ENCODE measurements at regions not wholly inside any gene's neighbourhood (a gene's known extent, or its start where the extent isn't known, plus 50 kb on each side); places are given as distances from the start of the nearest gene placed in this dataset.

DNA sequence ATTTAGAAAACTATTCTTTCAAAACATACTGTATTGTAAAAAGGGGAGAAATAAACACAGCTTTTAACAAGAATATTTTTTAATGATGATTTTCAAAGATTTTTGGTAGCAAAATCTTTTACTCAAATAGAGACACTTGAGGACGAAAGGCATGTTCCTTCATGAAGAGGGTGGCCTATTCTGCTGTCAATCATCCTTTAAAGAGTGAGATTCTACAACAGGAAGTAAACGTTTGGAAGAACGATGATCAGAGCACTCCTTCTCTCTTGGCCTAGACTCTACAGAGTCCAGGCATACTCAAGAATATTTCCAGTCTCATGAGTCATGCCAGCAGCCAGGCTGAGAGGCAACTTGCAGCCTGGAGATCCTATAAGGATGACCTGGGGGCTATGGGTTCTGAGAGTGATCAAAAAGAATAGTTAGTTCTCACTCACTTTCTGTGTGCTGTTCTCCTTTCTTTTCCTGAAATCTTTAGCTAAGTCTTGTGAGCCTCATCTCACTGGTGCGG is 62.4 kb upstream of the TCF4 start:
- no peak for DNase-seq (ENCODE audit: low read depth)

DNA sequence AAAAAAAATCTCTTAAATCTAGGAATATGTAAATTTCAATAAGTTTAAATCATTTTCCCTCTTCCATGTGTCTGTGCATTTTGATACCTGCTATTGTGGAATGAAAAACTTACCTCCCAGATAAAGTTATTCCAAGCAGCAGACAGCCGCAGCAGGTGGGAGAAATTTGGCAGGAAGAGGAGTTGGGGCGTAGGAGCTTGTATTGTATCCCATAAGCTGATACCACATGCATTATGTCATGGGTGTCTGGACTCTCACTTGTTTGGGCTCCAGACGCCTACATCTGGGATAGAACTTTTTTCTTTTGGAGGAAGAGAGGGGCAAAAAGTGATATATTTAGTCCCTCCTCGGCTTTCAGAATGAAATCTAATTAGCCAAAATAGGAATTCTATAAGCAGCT is 59.3 kb upstream of the TCF4 start:
- DNase-seq (ENCODE audit: low read depth), result no peak

DNA sequence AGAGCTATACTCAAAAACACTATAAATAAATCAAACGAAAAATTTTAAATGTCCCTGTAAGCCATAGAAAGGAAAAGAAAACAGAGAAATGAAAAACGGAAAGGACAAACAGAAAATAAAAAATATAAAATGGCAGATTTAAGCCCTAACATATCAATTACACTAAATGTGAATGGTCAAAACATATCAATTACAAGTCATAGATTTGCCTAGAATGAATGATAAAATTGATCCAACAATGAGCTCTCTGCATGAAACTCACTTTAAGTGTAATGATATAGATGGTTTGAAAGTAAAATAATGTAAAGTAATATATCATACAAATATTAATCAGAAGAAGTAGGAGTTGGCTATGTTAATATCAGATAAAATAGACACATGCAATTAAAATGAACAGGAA is 54.2 kb upstream of the TCF4 start:
- DNase-seq (ENCODE audit: low read depth), result no peak

DNA sequence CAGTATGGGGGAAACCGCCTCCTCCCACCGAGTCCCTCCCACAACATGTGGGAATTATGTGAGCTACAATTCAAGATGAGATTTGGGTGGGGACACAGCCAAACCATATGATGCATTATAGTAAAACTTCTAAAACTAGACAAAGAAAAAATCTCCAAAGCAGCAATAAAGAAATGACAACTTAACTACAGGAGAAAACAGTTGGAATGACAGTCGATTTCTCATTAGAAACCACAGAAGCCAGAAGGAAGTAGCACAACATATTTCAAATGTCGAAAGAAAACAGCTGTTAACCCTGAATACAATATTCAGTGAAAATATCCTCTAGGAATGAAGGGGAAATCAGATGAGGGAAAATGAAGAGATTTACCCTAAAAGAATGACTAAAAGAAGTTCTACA is 53.5 kb upstream of the TCF4 start:
- DNase-seq (ENCODE audit: low read depth), result no peak

Measured in CMK (cell line).